H1 (cell line): ENCODE measurements at regions not wholly inside any gene's neighbourhood (a gene's known extent, or its start where the extent isn't known, plus 50 kb on each side); places are given as distances from the start of the nearest gene placed in this dataset.
A peak's percentile ranks its signal among the peaks of the same experiment; 100 is the strongest.
"Not testable (repeated sequence)": the region's sequence is repeated elsewhere in the genome, so short reads cannot be mapped to it uniquely, and the experiment has no call there.

Experiments used
- CTCF ChIA-PET: fragments of 300-600 bp; sonication (Branson Sonifier 250); formaldehyde crosslinking; loops from one replicate; lab custom pipeline; 2021; ENCODE audit not compliant: partially characterized antibody; lab: Charles Lee
- POLR2A ChIA-PET: fragments of 300-600 bp; sonication (Branson Sonifier 250); formaldehyde crosslinking; loops from one replicate; lab custom pipeline; 2021; ENCODE audit warnings: inconsistent platforms; ENCODE audit not compliant: partially characterized antibody; lab: Charles Lee
- DNase-seq, 2 experiments: peaks; one replicate each; pipeline versions ENCODE4 v3.0.0 to v3.0.0-alpha.2; 2010 to 2022; ENCODE audit warnings: low spot score in 2 of 2, low read depth in 1 of 2, mixed read lengths in 1 of 2
- FAIRE-seq: peaks from 2 replicates; lab custom pipeline; 2011; peaks lifted over from hg19 to GRCh38; lab: Jason Lieb, UNC
- H2AFZ ChIP-seq: 2 replicates; pipeline ENCODE4 v1.8.1; 2012; ENCODE audit warnings: low read length, inconsistent platforms
- H2AK5ac ChIP-seq: 2 replicates; pipeline ENCODE4 v1.6.1; 2013; ENCODE audit warnings: low read depth, low read length
- H2BK120ac ChIP-seq: replicated peaks from 2 replicates; pipeline ENCODE3; 2013; ENCODE audit warnings: low read depth, low read length, inconsistent platforms
- H2BK12ac ChIP-seq: 2 replicates; pipeline ENCODE4 v1.6.1; 2013; ENCODE audit warnings: low read depth, low read length
- H2BK15ac ChIP-seq: 2 replicates; pipeline ENCODE4 v1.6.1; 2013; ENCODE audit warnings: low read length
- H2BK20ac ChIP-seq: 2 replicates; pipeline ENCODE4 v1.6.1; 2013; ENCODE audit warnings: low read length
- H2BK5ac ChIP-seq: 2 replicates; pipeline ENCODE4 v1.6.1; 2013; ENCODE audit warnings: low read depth, low read length
- H3K14ac ChIP-seq: 2 replicates; pipeline ENCODE4 v1.6.1; 2013; ENCODE audit warnings: inconsistent platforms; ENCODE audit not compliant: insufficient read length
- H3K18ac ChIP-seq: 2 replicates; pipeline ENCODE4 v1.6.1; 2013; ENCODE audit warnings: low read length; ENCODE audit errors: extremely low read depth
- H3K23ac ChIP-seq: 2 replicates; pipeline ENCODE4 v1.6.1; 2013; ENCODE audit warnings: inconsistent platforms; ENCODE audit not compliant: insufficient read length
- H3K23me2 ChIP-seq: 2 replicates; pipeline ENCODE4 v1.6.1; 2013; ENCODE audit warnings: low read depth, low read length
- H3K27ac ChIP-seq: 2 replicates; pipeline ENCODE4 v1.6.1; 2011; ENCODE audit warnings: low read depth, low read length, inconsistent platforms
- H3K27me3 ChIP-seq, 4 experiments: replicated peaks in 1 of 4; 1 replicate in 1 of 4; 2 replicates in 3 of 4; pipeline versions ENCODE4 v1.6.1 to v1.8.1; 2011 to 2013; ENCODE audit warnings: low read length in 3 of 4, mild to moderate bottlenecking in 3 of 4, inconsistent platforms in 2 of 4, mixed read lengths in 2 of 4, moderate library complexity in 1 of 4; ENCODE audit not compliant: control insufficient read depth in 3 of 4, insufficient read depth in 3 of 4; ENCODE audit errors: extremely low read depth in 1 of 4
- H3K36me3 ChIP-seq, 4 experiments: 2 replicates each; pipeline versions ENCODE4 v1.6.1 to v1.8.1; 2011 to 2013; ENCODE audit warnings: mild to moderate bottlenecking in 4 of 4, low read length in 3 of 4, moderate library complexity in 2 of 4, control low read depth in 1 of 4, inconsistent platforms in 1 of 4; ENCODE audit not compliant: insufficient read depth in 4 of 4, control insufficient read depth in 2 of 4
- H3K4ac ChIP-seq: replicated peaks from 2 replicates; pipeline ENCODE3; 2013; ENCODE audit warnings: low read length, low read depth, mixed read lengths, inconsistent platforms; ENCODE audit not compliant: insufficient read length
- H3K4me1 ChIP-seq, 4 experiments: replicated peaks in 1 of 4; 1 replicate in 1 of 4; 2 replicates in 3 of 4; pipeline versions ENCODE4 v1.6.1 to v1.8.1; 2011 to 2013; ENCODE audit warnings: low read length in 3 of 4, inconsistent platforms in 2 of 4, mixed read lengths in 1 of 4; ENCODE audit not compliant: insufficient read depth in 4 of 4, control insufficient read depth in 3 of 4
- H3K4me2 ChIP-seq, 2 experiments: 2 replicates each; pipeline versions ENCODE4 v1.6.1 to v1.8.1; 2011 to 2013; ENCODE audit warnings: low read depth in 2 of 2, low read length in 2 of 2, control low read depth in 1 of 2, inconsistent platforms in 1 of 2, mild to moderate bottlenecking in 1 of 2; ENCODE audit not compliant: insufficient read depth in 1 of 2
- H3K4me3 ChIP-seq, 4 experiments: fragments of 200-600, 300-600 bp in 1 of 4; sonication (generic), shearing (Covaris generic), sonication (Bioruptor Twin) in 1 of 4; 2 replicates each; pipeline versions ENCODE4 v1.5.1 to v1.8.1; 2011 to 2016; ENCODE audit warnings: low read length in 4 of 4, low read depth in 3 of 4, control low read depth in 2 of 4, inconsistent platforms in 2 of 4, mild to moderate bottlenecking in 2 of 4, mixed read lengths in 1 of 4, moderate library complexity in 1 of 4; ENCODE audit not compliant: insufficient read depth in 2 of 4; ENCODE audit errors: extremely low read depth in 1 of 4
- H3K56ac ChIP-seq: replicated peaks from 2 replicates; pipeline ENCODE3; 2013; ENCODE audit warnings: low read depth, mild to moderate bottlenecking, mixed read lengths, low read length, inconsistent platforms; ENCODE audit not compliant: insufficient read length
- H3K79me1 ChIP-seq: 2 replicates; pipeline ENCODE4 v1.6.1; 2013; ENCODE audit warnings: low read depth, low read length, control low read depth
- H3K79me2 ChIP-seq, 2 experiments: 2 replicates each; pipeline versions ENCODE4 v1.6.1 to v1.8.1; 2012 to 2013; ENCODE audit warnings: low read length in 2 of 2, mild to moderate bottlenecking in 2 of 2, inconsistent platforms in 1 of 2; ENCODE audit not compliant: insufficient read depth in 2 of 2, control insufficient read depth in 1 of 2
- H3K9ac ChIP-seq, 4 experiments: replicated peaks in 1 of 4; 1 replicate in 1 of 4; 2 replicates in 3 of 4; pipeline versions ENCODE4 v1.6.1 to v1.8.1; 2011 to 2013; ENCODE audit warnings: low read depth in 3 of 4, low read length in 3 of 4, control low read depth in 2 of 4, mild to moderate bottlenecking in 2 of 4, moderate library complexity in 2 of 4, inconsistent platforms in 1 of 4; ENCODE audit errors: extremely low read depth in 1 of 4
- H3K9me3 ChIP-seq, 2 experiments: 2 replicates each; pipeline versions ENCODE4 v1.6.1 to v1.8.1; 2012 to 2013; ENCODE audit warnings: mild to moderate bottlenecking in 2 of 2, moderate library complexity in 2 of 2, control low read depth in 1 of 2, inconsistent platforms in 1 of 2, low read depth in 1 of 2, low read length in 1 of 2, mixed read lengths in 1 of 2; ENCODE audit not compliant: insufficient read depth in 2 of 2
- H4K20me1 ChIP-seq, 2 experiments: replicated peaks in 1 of 2; 2 replicates each; pipeline versions ENCODE3 to v1.8.1; 2011 to 2013; ENCODE audit warnings: inconsistent platforms in 2 of 2, low read length in 2 of 2, mild to moderate bottlenecking in 1 of 2; ENCODE audit not compliant: insufficient read depth in 2 of 2, control insufficient read depth in 1 of 2
- H4K5ac ChIP-seq: 2 replicates; pipeline ENCODE4 v1.6.1; 2013; ENCODE audit warnings: low read length, low read depth, mixed read lengths, inconsistent platforms; ENCODE audit not compliant: insufficient read length
- H4K8ac ChIP-seq: 2 replicates; pipeline ENCODE4 v1.8.0; 2013; ENCODE audit warnings: mild to moderate bottlenecking, moderate library complexity, low read length, inconsistent platforms; ENCODE audit not compliant: insufficient read depth; ENCODE audit errors: extremely low read depth
- H4K91ac ChIP-seq: replicated peaks from 2 replicates; pipeline ENCODE3; 2013; ENCODE audit warnings: low read length, mixed read lengths, inconsistent platforms; ENCODE audit not compliant: insufficient read length
- BACH1 ChIP-seq: IDR thresholded peaks from 2 replicates; pipeline ENCODE4 v1.6.1; 2012; ENCODE audit warnings: low read length, improper control_type of control experiment
- CHD2 ChIP-seq: IDR thresholded peaks from 2 replicates; pipeline ENCODE4 v1.6.1; 2012; ENCODE audit warnings: low read length, improper control_type of control experiment
- NANOG ChIP-seq: IDR thresholded peaks from 2 replicates; pipeline ENCODE4 v1.6.1; 2011; ENCODE audit warnings: low read length, low read depth, mild to moderate bottlenecking, inconsistent platforms; ENCODE audit not compliant: insufficient read depth, poor library complexity, severe bottlenecking
- RNF2 ChIP-seq: fragments of 200-900, 300-1000 bp; sonication (generic); IDR thresholded peaks from 2 replicates; pipeline ENCODE4 v1.7.1; 2016; ENCODE audit warnings: borderline replicate concordance, low read depth, mild to moderate bottlenecking, antibody characterized with exemption, low read length; ENCODE audit not compliant: poor library complexity, severe bottlenecking; ENCODE audit errors: missing control alignments
- SIX5 ChIP-seq: IDR thresholded peaks from 2 replicates; pipeline ENCODE4 v1.6.1; 2011; ENCODE audit warnings: mild to moderate bottlenecking, low read depth, low read length
- WGBS, 2 experiments: shearing (Covaris generic) in 1 of 2; methylation state at CpG; one replicate each; pipeline versions ENCODE4 v1.1.6 to v1.1.7; 2013 to 2015; ENCODE audit warnings: low lambda C conversion rate in 2 of 2, mixed read lengths in 2 of 2, inconsistent platforms in 1 of 2, low coverage in 1 of 2, missing lambda C conversion rate in 1 of 2; ENCODE audit not compliant: insufficient replicate concordance in 2 of 2, insufficient coverage in 1 of 2, insufficient read length in 1 of 2; ENCODE audit errors: extremely low coverage in 1 of 2, missing lambda C conversion rate in 1 of 2; 5-methylcytosine and 5-hydroxymethylcytosine counted together

DNA sequence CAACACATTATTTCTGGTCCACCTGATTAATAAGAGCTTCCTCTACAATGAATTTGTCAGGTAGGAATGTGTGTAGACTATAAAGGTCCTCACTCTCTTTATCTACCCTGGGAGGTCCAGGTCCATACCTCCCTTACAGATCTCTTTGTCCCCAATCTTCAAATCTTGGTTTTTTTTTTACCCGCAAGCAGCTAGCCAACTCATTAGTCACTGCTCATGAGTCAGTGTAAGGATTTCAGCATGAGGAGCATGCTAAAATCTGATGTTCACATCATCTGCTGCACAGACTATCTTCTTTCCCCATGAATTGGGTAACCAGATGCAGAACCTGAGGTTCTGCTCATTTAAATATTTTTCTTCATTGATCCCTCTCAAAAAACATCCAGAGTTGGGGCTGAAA, 397.0 kb upstream of the ISX start (continued):
- TF ChIP-seq RNF2 (no peak), SIX5 (no peak), NANOG (no peak), CHD2 (no peak), BACH1 (no peak)
- TF ChIP-seq, all 59 proteins: peak for 0

DNA sequence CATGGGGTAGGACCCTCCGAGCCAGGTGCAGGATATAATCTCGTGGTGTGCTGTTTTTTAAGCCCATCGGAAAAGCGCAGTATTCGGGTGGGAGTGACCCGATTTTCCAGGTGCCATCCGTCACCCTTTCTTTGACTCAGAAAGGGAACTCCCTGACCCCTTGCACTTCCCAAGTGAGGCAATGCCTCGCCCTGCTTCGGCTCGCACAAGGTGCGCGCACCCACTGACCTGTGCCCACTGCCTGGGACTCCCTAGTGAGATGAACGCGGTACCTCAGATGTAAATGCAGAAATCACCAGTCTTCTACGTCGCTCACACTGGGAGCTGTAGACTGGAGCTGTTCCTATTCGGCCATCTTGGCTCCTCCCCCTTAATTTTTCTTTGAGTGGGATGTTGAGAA, 382.9 kb upstream of the ISX start:
- WGBS, 2 experiments: 87% methylated on average over 11 of the region's 17 CpGs; no CpG with 5 or more reads in 1 of the 2 experiments
- H2AFZ ChIP-seq, H2AK5ac ChIP-seq, H3K4ac ChIP-seq, FAIRE-seq, H3K27ac ChIP-seq, H3K36me3 ChIP-seq, H3K18ac ChIP-seq, H4K5ac ChIP-seq, H3K4me1 ChIP-seq, H3K4me3 ChIP-seq, H3K27me3 ChIP-seq, H4K8ac ChIP-seq, CTCF ChIA-PET, H3K14ac ChIP-seq, H2BK15ac ChIP-seq, H4K91ac ChIP-seq, H3K9ac ChIP-seq, H3K79me2 ChIP-seq, H3K23me2 ChIP-seq, H2BK12ac ChIP-seq, H2BK120ac ChIP-seq, H3K79me1 ChIP-seq, H4K20me1 ChIP-seq, H2BK5ac ChIP-seq, H3K4me2 ChIP-seq, H3K23ac ChIP-seq, H3K9me3 ChIP-seq, POLR2A ChIA-PET, H3K56ac ChIP-seq, H2BK20ac ChIP-seq: not testable (repeated sequence)
- peak in 1 of 2 experiments; percentile 44 for DNase-seq
